Upper lobe of left lung (tissue), 6 donors: ENCODE measurements at regions not wholly inside any gene's neighbourhood (a gene's known extent, or its start where the extent isn't known, plus 50 kb on each side); places are given as distances from the start of the nearest gene placed in this dataset.

Experiments used
- ATAC-seq, 2 donors: fragments of 200-7000 bp; cut with Tn5 transposase; one replicate each; pipeline ENCODE4 v1.9.1; 2022; ENCODE audit warnings: mild to moderate bottlenecking in 2 of 2, moderate library complexity in 2 of 2; ENCODE audit not compliant: low FRiP score in 2 of 2
- DNase-seq, 2 donors: peaks; one replicate each; pipeline ENCODE4 v3.0.0-alpha.2; 2019 to 2020
- H3K27ac ChIP-seq, 4 donors: fragments of 200-600 bp; sonication (generic); one replicate each; pipeline ENCODE4 v1.5.1; 2016 to 2019
- H3K27me3 ChIP-seq, 4 donors: fragments of 200-600 bp; sonication (generic); one replicate each; pipeline ENCODE4 v1.5.1; 2017 to 2019
- H3K36me3 ChIP-seq, 4 donors: fragments of 200-600 bp; sonication (generic); one replicate each; pipeline ENCODE4 v1.5.1; 2016 to 2019
- H3K4me1 ChIP-seq, 4 donors: fragments of 200-600 bp; sonication (generic); one replicate each; pipeline ENCODE4 v1.5.1; 2018 to 2019
- H3K4me3 ChIP-seq, 4 donors: fragments of 200-600 bp; sonication (generic); one replicate each; pipeline ENCODE4 v1.5.1; 2017 to 2019; ENCODE audit warnings: mild to moderate bottlenecking in 2 of 4, moderate library complexity in 1 of 4
- H3K9me3 ChIP-seq, 4 donors: fragments of 200-600 bp; sonication (generic); one replicate each; pipeline ENCODE4 v1.5.1; 2018 to 2019
- EP300 ChIP-seq, 4 donors: sonication (generic); formaldehyde crosslinking; IDR thresholded peaks; one replicate each; pipeline ENCODE4 v1.5.1; 2017; ENCODE audit warnings: antibody characterized with exemption in 4 of 4, control low read depth in 2 of 4
- POLR2A ChIP-seq, 4 donors: fragments of 450-650 bp; IDR thresholded peaks; one replicate each; pipeline ENCODE4 v1.5.1; 2016 to 2017; ENCODE audit warnings: antibody characterized with exemption in 4 of 4, mild to moderate bottlenecking in 2 of 4
- POLR2AphosphoS5 ChIP-seq, 2 donors: sonication (generic); formaldehyde crosslinking; IDR thresholded peaks; one replicate each; pipeline ENCODE4 v1.5.1; 2017; ENCODE audit warnings: antibody characterized with exemption in 2 of 2
- WGBS, 2 donors: methylation state at CpG; one replicate each; pipeline ENCODE4 v1.1.5; 2017 to 2018; 5-methylcytosine and 5-hydroxymethylcytosine counted together
- TF ChIP-seq, protein P1 (sequence below), 6 experiments: fragments of 450-650 bp in 4 of 6; fragments of 200-600 bp in 2 of 6; sonication (generic) in 2 of 6; IDR thresholded peaks; one replicate each; pipeline ENCODE4 v1.5.1; 2016 to 2019; ENCODE audit warnings: antibody characterized with exemption in 6 of 6
- donor health status: DM: no; HTN: no; CAD: no; lungs with moderate emphysema.
- donor health status: DM: no; HTN: yes; CAD: no; lungs with severe emphysema.

DNA sequence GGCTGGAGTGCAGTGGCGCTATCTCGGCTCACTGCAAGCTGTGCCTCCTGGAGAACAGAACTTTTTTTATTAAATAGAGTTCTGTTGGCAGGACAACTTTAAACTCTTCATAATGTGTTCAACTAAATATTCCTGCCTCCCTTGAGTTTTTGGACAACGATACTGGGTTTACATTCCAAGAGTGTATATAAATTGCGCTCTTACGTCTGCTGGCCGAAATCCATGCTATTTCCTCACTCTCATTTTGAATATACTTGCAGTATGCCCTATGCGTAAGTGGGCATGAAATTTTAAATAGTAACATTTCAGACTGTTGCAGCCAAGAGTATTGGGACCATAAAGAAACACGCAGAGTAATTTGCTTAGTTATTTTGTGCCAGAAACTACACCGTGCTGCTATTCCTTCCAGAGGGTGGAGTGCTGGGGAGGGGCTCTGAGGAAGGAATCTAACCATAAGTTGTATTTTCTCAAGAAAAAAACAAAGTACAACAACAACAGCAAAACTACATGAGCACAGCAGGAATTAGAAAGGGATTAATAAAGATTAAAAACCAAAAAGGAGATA is 480.0 kb downstream of the NLGN4X start:
- DNase-seq (no peak), ATAC-seq (no peak)
- Histone ChIP-seq H3K4me1 (no peaks in the 10 kb centered on the region), H3K9me3 (no peaks in the 10 kb centered on the region), H3K27me3 (no peaks in the 10 kb centered on the region), H3K27ac (no peak overlapping the region), H3K36me3 (no peaks in the 10 kb centered on the region), H3K4me3 (no peak overlapping the region)
- 69 to 80% methylated on average over 9 of the region's 9 CpGs for WGBS, 2 donors
- TF ChIP-seq POLR2AphosphoS5 (IDR thresholded peaks at IDR 0.05) = no peak
- TF ChIP-seq EP300 (IDR thresholded peaks at IDR 0.05) = no peak
- no peak for TF ChIP-seq POLR2A (IDR thresholded peaks at IDR 0.05)
- TF ChIP-seq, protein P1, sequence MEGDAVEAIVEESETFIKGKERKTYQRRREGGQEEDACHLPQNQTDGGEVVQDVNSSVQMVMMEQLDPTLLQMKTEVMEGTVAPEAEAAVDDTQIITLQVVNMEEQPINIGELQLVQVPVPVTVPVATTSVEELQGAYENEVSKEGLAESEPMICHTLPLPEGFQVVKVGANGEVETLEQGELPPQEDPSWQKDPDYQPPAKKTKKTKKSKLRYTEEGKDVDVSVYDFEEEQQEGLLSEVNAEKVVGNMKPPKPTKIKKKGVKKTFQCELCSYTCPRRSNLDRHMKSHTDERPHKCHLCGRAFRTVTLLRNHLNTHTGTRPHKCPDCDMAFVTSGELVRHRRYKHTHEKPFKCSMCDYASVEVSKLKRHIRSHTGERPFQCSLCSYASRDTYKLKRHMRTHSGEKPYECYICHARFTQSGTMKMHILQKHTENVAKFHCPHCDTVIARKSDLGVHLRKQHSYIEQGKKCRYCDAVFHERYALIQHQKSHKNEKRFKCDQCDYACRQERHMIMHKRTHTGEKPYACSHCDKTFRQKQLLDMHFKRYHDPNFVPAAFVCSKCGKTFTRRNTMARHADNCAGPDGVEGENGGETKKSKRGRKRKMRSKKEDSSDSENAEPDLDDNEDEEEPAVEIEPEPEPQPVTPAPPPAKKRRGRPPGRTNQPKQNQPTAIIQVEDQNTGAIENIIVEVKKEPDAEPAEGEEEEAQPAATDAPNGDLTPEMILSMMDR (IDR thresholded peaks at IDR 0.05) = no peak

- no peaks in the 10 kb centered on the region for H3K27me3 ChIP-seq
- 67 to 77% methylated on average over 4 of the region's 4 CpGs for WGBS, 2 donors
These were observed 482.4 kb downstream of the NLGN4X start for GRCh38 chrX:5746231-5746630.

GRCh38 chrX:5733501-5733900 is 495.2 kb downstream of the NLGN4X start:
- Histone ChIP-seq H3K4me1 (no peaks in the 10 kb centered on the region), H3K27me3 (no peaks in the 10 kb centered on the region), H3K9me3 (no peaks in the 10 kb centered on the region), H3K27ac (no peak overlapping the region), H3K4me3 (no peak overlapping the region), H3K36me3 (no peaks in the 10 kb centered on the region)
- 55 to 96% methylated on average over 3 of the region's 3 CpGs for WGBS, 2 donors
- no peak for ATAC-seq
- TF ChIP-seq, protein P1 (IDR thresholded peaks at IDR 0.05) = no peak
- TF ChIP-seq POLR2AphosphoS5 (IDR thresholded peaks at IDR 0.05) (no peak), EP300 (IDR thresholded peaks at IDR 0.05) (no peak)
- no peak for DNase-seq

More at GRCh38 chrX:5746231-5746630, 482.4 kb downstream of the NLGN4X start:
- Histone ChIP-seq H3K27ac (no peak overlapping the region), H3K4me1 (no peaks in the 10 kb centered on the region), H3K36me3 (no peaks in the 10 kb centered on the region), H3K9me3 (no peaks in the 10 kb centered on the region), H3K4me3 (no peak overlapping the region)
- TF ChIP-seq POLR2A (IDR thresholded peaks at IDR 0.05) (no peak), POLR2AphosphoS5 (IDR thresholded peaks at IDR 0.05) (no peak), EP300 (IDR thresholded peaks at IDR 0.05) (no peak)
- TF ChIP-seq, protein P1 (IDR thresholded peaks at IDR 0.05) = no peak
- DNase-seq = no peak
- ATAC-seq = no peak

- Histone ChIP-seq H3K27ac (no peak overlapping the region), H3K4me3 (no peak overlapping the region), H3K27me3 (no peaks in the 10 kb centered on the region), H3K4me1 (no peaks in the 10 kb centered on the region), H3K36me3 (no peaks in the 10 kb centered on the region), H3K9me3 (no peaks in the 10 kb centered on the region)
- ATAC-seq = no peak
- WGBS, 2 donors = 36 to 91% methylated on average over 2 of the region's 2 CpGs
- DNase-seq = no peak
- TF ChIP-seq POLR2A (IDR thresholded peaks at IDR 0.05) (no peak), POLR2AphosphoS5 (IDR thresholded peaks at IDR 0.05) (no peak), EP300 (IDR thresholded peaks at IDR 0.05) (no peak)
- TF ChIP-seq, protein P1 (IDR thresholded peaks at IDR 0.05) = no peak
These were observed 498.1 kb downstream of the NLGN4X start for GRCh38 chrX:5730556-5730955.

GRCh38 chrX:5726224-5726623 is 502.4 kb downstream of the NLGN4X start:
- Histone ChIP-seq H3K4me1 (no peaks in the 10 kb centered on the region), H3K27me3 (no peaks in the 10 kb centered on the region), H3K36me3 (no peaks in the 10 kb centered on the region), H3K27ac (no peak overlapping the region), H3K9me3 (no peaks in the 10 kb centered on the region), H3K4me3 (no peak overlapping the region)
- 63 to 68% methylated on average over 5 of the region's 5 CpGs for WGBS, 2 donors
- TF ChIP-seq POLR2AphosphoS5 (IDR thresholded peaks at IDR 0.05) (no peak), EP300 (IDR thresholded peaks at IDR 0.05) (no peak), POLR2A (IDR thresholded peaks at IDR 0.05) (no peak)
- TF ChIP-seq, protein P1 (IDR thresholded peaks at IDR 0.05) = no peak
- DNase-seq (no peak), ATAC-seq (peak in 1 of 2 donors; percentile 54)
